Smooth muscle cell (in vitro differentiated cells): ENCODE measurements at regions not wholly inside any gene's neighbourhood (a gene's known extent, or its start where the extent isn't known, plus 50 kb on each side); places are given as distances from the start of the nearest gene placed in this dataset.

ENCODE experiments used
- DNase-seq: peaks from one replicate; lab custom pipeline; 2025; ENCODE audit not compliant: unreplicated experiment; lab: John Stamatoyannopoulos, UW
- H2AFZ ChIP-seq: fragments of 200-600 bp; sonication (generic); 2 replicates; pipeline ENCODE4 v1.6.0; 2016; ENCODE audit warnings: antibody characterized with exemption, low read depth, mild to moderate bottlenecking
- H3F3A ChIP-seq: fragments of 200-600 bp; sonication (generic); 2 replicates; pipeline ENCODE4 v1.6.0; 2017; ENCODE audit warnings: antibody characterized with exemption, low read depth
- H3K27ac ChIP-seq: fragments of 200-600 bp; sonication (generic); 2 replicates; pipeline ENCODE4 v1.5.1; 2016; ENCODE audit warnings: low read depth, mild to moderate bottlenecking
- H3K27me3 ChIP-seq: fragments of 200-600 bp; sonication (generic); 2 replicates; pipeline ENCODE4 v1.6.1; 2016; ENCODE audit warnings: low read depth, mild to moderate bottlenecking
- H3K36me3 ChIP-seq: fragments of 200-600 bp; sonication (generic); 2 replicates; pipeline ENCODE4 v1.5.1; 2016; ENCODE audit warnings: low read depth
- H3K4me1 ChIP-seq: fragments of 200-600 bp; sonication (generic); 2 replicates; pipeline ENCODE4 v1.5.1; 2016; ENCODE audit warnings: low read depth
- H3K4me2 ChIP-seq: fragments of 200-600 bp; sonication (generic); 2 replicates; pipeline ENCODE4 v1.6.0; 2016; ENCODE audit warnings: mild to moderate bottlenecking
- H3K4me3 ChIP-seq: fragments of 200-600 bp; sonication (generic); 2 replicates; pipeline ENCODE4 v1.5.1; 2016; ENCODE audit warnings: mild to moderate bottlenecking
- H3K79me2 ChIP-seq: fragments of 200-600 bp; sonication (generic); 2 replicates; pipeline ENCODE4 v1.6.0; 2016; ENCODE audit warnings: low read depth, mild to moderate bottlenecking
- H3K9ac ChIP-seq: fragments of 200-600 bp; sonication (generic); 2 replicates; pipeline ENCODE4 v1.6.0; 2016; ENCODE audit warnings: low read depth
- H3K9me3 ChIP-seq: fragments of 200-600 bp; sonication (generic); replicated peaks from 2 replicates; pipeline ENCODE4 v1.5.1; 2016; ENCODE audit warnings: low read depth
- H4K20me1 ChIP-seq: fragments of 200-600 bp; sonication (generic); 2 replicates; pipeline ENCODE4 v1.6.0; 2016; ENCODE audit warnings: low read depth
- CTCF ChIP-seq: fragments of 200-600 bp; sonication (generic); IDR thresholded peaks from 2 replicates; pipeline ENCODE4 v1.5.1; 2017; ENCODE audit warnings: borderline replicate concordance, mild to moderate bottlenecking, antibody characterized with exemption; ENCODE audit not compliant: insufficient read depth, poor library complexity, severe bottlenecking
- WGBS: methylation state at CpG from one replicate; pipeline ENCODE4 v1.1.7; 2016; ENCODE audit warnings: low lambda C conversion rate; 5-methylcytosine and 5-hydroxymethylcytosine counted together

- Histone ChIP-seq H3K4me2 (no peak overlapping the region), H3K4me3 (no peak overlapping the region), H3K9ac (no peak overlapping the region), H3K4me1 (peaks cover 4% of the 10 kb centered on the region), H4K20me1 (no peaks in the 10 kb centered on the region), H3F3A (no peaks in the 10 kb centered on the region), H3K27me3 (peaks cover 2% of the 10 kb centered on the region), H3K36me3 (no peaks in the 10 kb centered on the region), H3K79me2 (no peaks in the 10 kb centered on the region), H3K27ac (no peak overlapping the region), H2AFZ (no peak overlapping the region), H3K9me3 (no peaks in the 10 kb centered on the region)
- no peak for TF ChIP-seq CTCF
- 29% methylated on average over 1 of the region's 1 CpG for WGBS
- no peak for DNase-seq
Observed at GRCh38 chr18:37666991-37667390, 101.4 kb upstream of the CELF4 start.

DNA sequence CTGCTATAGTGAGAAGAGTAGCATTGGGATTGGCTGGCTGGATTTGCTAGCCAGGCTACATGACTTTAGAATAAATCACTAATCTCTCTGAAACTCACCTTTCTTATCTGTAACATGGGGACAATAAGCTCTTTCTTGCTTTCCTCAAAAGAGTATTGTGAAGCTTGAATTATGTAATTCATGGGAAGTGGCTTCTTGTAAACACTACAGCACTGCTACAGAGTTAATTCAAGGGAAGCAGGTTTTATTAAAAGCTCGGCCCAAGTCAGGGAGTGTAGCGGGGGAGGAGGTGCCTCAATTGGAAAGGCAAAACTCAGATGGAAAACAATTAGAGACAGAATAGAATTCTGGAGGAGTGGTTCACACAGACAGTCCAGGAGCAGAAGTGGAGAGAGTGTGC lies 100.9 kb upstream of the CELF4 start:
- 89% methylated on average over 2 of the region's 2 CpGs for WGBS
- Histone ChIP-seq H3K79me2 (no peaks in the 10 kb centered on the region), H3K36me3 (no peaks in the 10 kb centered on the region), H3F3A (no peaks in the 10 kb centered on the region), H3K27me3 (peaks cover 2% of the 10 kb centered on the region), H3K4me1 (peaks cover 4% of the 10 kb centered on the region), H3K4me2 (no peak overlapping the region), H2AFZ (no peak overlapping the region), H3K9ac (no peak overlapping the region), H3K27ac (no peak overlapping the region), H4K20me1 (no peaks in the 10 kb centered on the region), H3K9me3 (no peaks in the 10 kb centered on the region), H3K4me3 (no peak overlapping the region)
- TF ChIP-seq CTCF, result no peak
- DNase-seq, result no peak

DNA sequence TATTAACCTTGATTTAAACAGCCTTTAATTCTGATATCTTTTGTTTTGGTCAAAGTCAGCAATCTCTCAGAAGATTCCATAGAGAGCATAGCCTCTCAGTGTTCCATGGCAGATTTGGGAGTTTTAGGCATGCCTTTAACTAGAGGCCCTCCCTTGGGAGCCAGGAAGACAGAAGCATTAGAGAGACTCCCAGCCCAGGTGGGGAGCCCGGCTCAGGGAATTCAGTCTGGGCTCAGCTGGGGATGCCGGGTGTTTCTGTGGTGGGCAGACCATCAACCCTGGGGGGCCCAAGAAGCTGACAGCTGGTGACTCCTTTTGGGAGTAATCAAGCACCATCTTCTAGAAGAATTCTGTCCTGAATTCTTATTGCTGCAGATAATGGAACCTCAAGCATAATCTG lies 99.7 kb upstream of the CELF4 start:
- WGBS, result 80% methylated on average over 2 of the region's 2 CpGs
- H3K9me3 ChIP-seq, result no peaks in the 10 kb centered on the region
- no peak for TF ChIP-seq CTCF

GRCh38 chr18:37663446-37663845 lies 97.8 kb upstream of the CELF4 start:
- no peak for TF ChIP-seq CTCF
- Histone ChIP-seq H3K9me3 (no peaks in the 10 kb centered on the region), H3K27me3 (peaks cover 2% of the 10 kb centered on the region), H3K4me1 (no peaks in the 10 kb centered on the region), H3K4me3 (no peak overlapping the region), H3K27ac (no peak overlapping the region), H3K4me2 (no peak overlapping the region), H4K20me1 (no peaks in the 10 kb centered on the region), H3K79me2 (no peaks in the 10 kb centered on the region), H3K9ac (no peak overlapping the region), H2AFZ (no peak overlapping the region), H3F3A (no peaks in the 10 kb centered on the region), H3K36me3 (no peaks in the 10 kb centered on the region)
- no peak for DNase-seq
- 89% methylated on average over 2 of the region's 2 CpGs for WGBS

More for the DNA sequence above, 99.7 kb upstream of the CELF4 start:
- no peak overlapping the region for H3K4me3 ChIP-seq
- H3F3A ChIP-seq, result no peaks in the 10 kb centered on the region
- peaks cover 4% of the 10 kb centered on the region for H3K4me1 ChIP-seq
- H3K27me3 ChIP-seq, result peaks cover 2% of the 10 kb centered on the region
- no peak overlapping the region for H3K4me2 ChIP-seq
- no peak overlapping the region for H3K27ac ChIP-seq
- H4K20me1 ChIP-seq, result no peaks in the 10 kb centered on the region
- H3K36me3 ChIP-seq, result no peaks in the 10 kb centered on the region
- H3K9ac ChIP-seq, result no peak overlapping the region
- H3K79me2 ChIP-seq, result no peaks in the 10 kb centered on the region
- DNase-seq, result no peak
- H2AFZ ChIP-seq, result no peak overlapping the region
